ENCODE measurements at regions not wholly inside any gene's neighbourhood (a gene's known extent, or its start where the extent isn't known, plus 50 kb on each side); places are given as distances from the start of the nearest gene placed in this dataset.

DNA sequence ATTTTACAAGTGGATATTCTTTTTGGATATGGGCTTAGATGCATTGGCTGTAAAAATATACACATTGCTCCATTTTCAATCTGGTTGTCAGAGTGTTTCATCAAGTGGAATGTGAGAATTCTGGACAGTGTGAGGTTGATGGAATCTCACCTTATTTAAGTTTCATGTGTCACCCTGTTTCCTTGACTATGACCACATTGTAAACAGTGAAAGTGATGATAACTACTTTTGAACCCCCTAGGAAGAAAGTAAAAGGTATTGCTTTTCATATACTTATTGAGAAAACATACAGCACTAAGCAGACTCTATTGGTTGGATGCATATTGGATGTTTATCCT lies 490.5 kb upstream of the RAG2 start:
- H3K36me3 ChIP-seq: no peaks in the 10 kb centered on the region
- no peaks in the 10 kb centered on the region for H3K27me3 ChIP-seq (ENCODE audit: low read depth)
- intact Hi-C loops (cut with DNase I): no loop called here
- no peaks in the 10 kb centered on the region for H3K4me1 ChIP-seq
- DNase-seq (no peak), ATAC-seq (no peak)
- no peak overlapping the region for H3K4me3 ChIP-seq
- TF ChIP-seq, protein P1, sequence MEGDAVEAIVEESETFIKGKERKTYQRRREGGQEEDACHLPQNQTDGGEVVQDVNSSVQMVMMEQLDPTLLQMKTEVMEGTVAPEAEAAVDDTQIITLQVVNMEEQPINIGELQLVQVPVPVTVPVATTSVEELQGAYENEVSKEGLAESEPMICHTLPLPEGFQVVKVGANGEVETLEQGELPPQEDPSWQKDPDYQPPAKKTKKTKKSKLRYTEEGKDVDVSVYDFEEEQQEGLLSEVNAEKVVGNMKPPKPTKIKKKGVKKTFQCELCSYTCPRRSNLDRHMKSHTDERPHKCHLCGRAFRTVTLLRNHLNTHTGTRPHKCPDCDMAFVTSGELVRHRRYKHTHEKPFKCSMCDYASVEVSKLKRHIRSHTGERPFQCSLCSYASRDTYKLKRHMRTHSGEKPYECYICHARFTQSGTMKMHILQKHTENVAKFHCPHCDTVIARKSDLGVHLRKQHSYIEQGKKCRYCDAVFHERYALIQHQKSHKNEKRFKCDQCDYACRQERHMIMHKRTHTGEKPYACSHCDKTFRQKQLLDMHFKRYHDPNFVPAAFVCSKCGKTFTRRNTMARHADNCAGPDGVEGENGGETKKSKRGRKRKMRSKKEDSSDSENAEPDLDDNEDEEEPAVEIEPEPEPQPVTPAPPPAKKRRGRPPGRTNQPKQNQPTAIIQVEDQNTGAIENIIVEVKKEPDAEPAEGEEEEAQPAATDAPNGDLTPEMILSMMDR (IDR thresholded peaks at IDR 0.05): no peak
- no peaks in the 10 kb centered on the region for H3K9me3 ChIP-seq
- no peak overlapping the region for H3K27ac ChIP-seq

DNA sequence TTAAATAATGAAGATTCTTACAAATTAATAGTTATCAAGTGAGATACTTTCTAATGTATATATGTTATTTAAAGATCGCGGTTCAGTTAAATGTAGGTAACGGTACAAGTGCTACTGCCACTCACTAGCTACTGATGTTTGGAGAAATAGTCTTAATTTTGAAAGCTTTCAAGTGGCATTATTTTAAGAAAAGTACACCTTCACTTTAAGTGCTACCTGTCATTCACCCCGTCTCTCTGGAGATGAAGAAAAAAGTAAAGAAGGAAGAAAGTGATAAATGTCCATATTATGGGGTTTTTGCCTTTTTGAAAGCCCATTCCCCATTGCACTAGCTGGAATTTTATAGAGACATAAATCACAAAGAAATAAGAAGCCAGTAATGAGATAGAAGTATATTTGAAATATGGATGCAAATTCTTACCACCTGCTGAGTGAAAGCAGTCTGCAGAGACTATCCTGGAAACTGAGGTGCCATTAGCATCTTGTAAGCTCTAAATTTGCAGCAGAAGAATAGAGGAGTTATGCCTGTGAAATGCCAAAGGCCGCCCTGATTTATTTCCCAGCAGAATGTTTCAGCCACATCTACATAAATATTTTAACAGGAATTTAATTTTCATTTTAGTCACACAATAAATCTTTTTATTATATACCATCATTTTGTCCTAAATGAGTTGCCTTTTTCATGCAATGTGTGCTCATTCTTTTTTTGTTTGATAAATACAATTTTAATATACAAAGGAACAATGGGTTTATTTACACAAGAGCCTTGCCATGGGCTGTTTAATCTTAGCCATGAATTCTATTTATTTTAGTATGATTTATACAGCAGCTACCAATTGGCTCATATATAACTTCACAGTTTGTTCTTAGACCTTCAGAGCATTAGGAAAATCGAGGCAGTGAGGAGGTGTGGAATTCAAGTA lies 489.9 kb upstream of the RAG2 start:
- H3K4me1 ChIP-seq: no peaks in the 10 kb centered on the region
- H3K27ac ChIP-seq: no peak overlapping the region
- no peaks in the 10 kb centered on the region for H3K36me3 ChIP-seq
- H3K4me3 ChIP-seq: no peak overlapping the region
- intact Hi-C loops (cut with DNase I): no loop called here
- no peak for ATAC-seq
- no peak for DNase-seq
- no peaks in the 10 kb centered on the region for H3K9me3 ChIP-seq
- TF ChIP-seq, protein P1 (IDR thresholded peaks at IDR 0.05): no peak
- no peaks in the 10 kb centered on the region for H3K27me3 ChIP-seq (ENCODE audit: low read depth)

DNA sequence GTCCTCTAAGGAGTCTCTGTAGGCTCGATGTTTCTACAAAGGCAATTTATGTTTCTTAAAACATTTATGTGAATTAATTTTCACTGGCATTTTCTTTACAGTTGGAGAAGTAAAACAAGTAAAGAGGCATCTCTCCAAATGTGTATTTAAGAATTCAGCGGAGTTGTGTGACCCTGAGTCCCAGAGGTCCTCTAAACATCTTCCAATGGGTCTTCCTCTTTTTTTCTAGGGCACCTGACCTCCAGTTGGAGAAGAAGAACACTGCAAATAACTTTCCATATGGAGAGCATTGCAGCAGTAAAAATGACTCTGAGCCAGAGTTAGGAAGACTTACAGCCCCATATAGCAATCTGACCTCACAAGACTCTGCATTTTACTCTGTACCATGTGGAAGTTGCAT lies 480.5 kb upstream of the RAG2 start:
- ATAC-seq (no peak), DNase-seq (no peak)
- Histone ChIP-seq H3K27me3 (ENCODE audit: low read depth) (no peaks in the 10 kb centered on the region), H3K4me3 (no peak overlapping the region), H3K4me1 (no peaks in the 10 kb centered on the region), H3K36me3 (no peaks in the 10 kb centered on the region), H3K27ac (no peak overlapping the region), H3K9me3 (no peaks in the 10 kb centered on the region)
- TF ChIP-seq, protein P1 (IDR thresholded peaks at IDR 0.05): no peak
- intact Hi-C loops (cut with DNase I): no loop called here

DNA sequence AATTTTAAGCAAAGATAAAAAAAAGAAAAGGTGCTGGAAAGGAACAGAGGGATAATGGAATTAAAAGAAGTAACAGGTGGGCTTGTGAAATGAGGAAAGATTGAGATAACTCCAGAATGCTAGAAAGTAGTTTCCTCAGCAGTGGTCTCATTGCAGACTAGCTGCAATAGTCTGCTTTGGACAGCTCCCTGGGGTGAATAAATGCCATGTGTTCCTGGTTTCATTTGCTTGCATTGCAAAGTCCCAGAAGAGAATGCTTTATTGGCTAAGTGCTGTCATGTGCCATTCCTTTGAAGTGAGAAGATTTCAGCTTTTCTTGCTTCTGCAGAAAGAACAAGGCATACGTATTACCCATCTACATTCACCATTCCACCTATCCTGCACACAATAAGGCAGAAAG lies 478.8 kb upstream of the RAG2 start:
- H3K4me1 ChIP-seq: no peaks in the 10 kb centered on the region
- H3K36me3 ChIP-seq: no peaks in the 10 kb centered on the region
- no peaks in the 10 kb centered on the region for H3K27me3 ChIP-seq (ENCODE audit: low read depth)
- TF ChIP-seq, protein P1 (IDR thresholded peaks at IDR 0.05): no peak
- no peak overlapping the region for H3K4me3 ChIP-seq
- DNase-seq (no peak), ATAC-seq (no peak)
- H3K9me3 ChIP-seq: no peaks in the 10 kb centered on the region
- H3K27ac ChIP-seq: no peak overlapping the region
- intact Hi-C loops (cut with DNase I): no loop called here

DNA sequence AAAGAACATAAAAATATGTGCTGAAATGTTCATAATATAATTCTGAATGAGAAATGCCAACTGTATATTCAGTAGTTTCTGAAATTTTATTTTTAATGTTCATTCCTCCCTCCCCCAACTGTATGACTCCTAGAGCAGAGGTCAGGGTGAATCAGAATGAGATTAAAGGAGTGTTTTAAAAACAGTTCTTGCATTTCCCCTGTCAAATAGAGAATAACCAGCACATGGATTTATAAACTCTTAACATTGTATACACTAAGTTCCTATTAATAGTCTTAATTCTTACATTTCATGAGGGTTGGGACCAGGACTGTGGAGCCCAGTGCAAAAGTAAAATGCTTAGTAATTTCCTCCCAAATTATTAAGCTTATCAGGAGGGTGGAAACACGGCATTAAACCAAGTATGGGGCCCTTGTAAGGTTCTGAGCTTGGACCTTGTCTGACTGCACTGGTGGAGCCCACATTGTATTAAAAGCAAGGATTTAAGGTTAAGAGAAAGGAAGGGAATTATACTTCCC lies 474.6 kb upstream of the RAG2 start:
- Histone ChIP-seq H3K4me1 (no peaks in the 10 kb centered on the region), H3K27me3 (ENCODE audit: low read depth) (no peaks in the 10 kb centered on the region), H3K27ac (no peak overlapping the region), H3K9me3 (no peaks in the 10 kb centered on the region), H3K4me3 (no peak overlapping the region), H3K36me3 (no peaks in the 10 kb centered on the region)
- TF ChIP-seq, protein P1 (IDR thresholded peaks at IDR 0.05): no peak
- intact Hi-C loops (cut with DNase I): no loop called here
- ATAC-seq (no peak), DNase-seq (no peak)
